ENCODE measurements at regions not wholly inside any gene's neighbourhood (a gene's known extent, or its start where the extent isn't known, plus 50 kb on each side); places are given as distances from the start of the nearest gene placed in this dataset.

GRCh38 chr15:87720235-87720634 lies 536.3 kb downstream of the NTRK3 start:
- TF ChIP-seq CTCF (IDR thresholded peaks at IDR 0.05) = no peak
- TF ChIP-seq EP300 (IDR thresholded peaks at IDR 0.05) = no peak
